ENCODE measurements at regions not wholly inside any gene's neighbourhood (a gene's known extent, or its start where the extent isn't known, plus 50 kb on each side); places are given as distances from the start of the nearest gene placed in this dataset.
A peak's percentile ranks its signal among the peaks of the same experiment; 100 is the strongest.

DNA sequence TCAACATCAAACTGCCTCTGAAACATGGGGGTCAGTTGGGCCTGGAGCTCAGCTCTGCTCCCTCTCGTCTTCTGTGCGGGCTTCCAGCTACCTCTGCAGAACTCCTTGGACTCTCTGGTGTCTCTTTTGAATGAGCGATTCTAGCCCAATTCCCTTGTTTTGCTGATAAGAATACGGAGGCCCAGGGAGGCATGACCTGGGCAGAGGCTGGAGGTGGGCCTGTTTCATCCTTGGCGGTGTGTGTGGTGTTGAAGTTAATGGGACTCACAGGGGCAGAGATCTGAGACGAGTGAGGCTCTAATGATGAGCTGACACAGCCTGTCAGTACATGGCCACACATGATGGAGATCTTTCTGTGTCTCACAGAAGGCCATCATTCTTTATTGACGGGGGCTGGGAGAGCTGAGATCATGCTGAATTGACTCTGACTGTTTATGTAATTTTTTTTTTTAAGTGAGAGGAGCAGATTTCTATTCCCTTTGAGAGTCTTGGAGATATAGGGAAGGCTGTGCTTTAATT is 134.5 kb downstream of the URB2 start:
- DNase-seq: no peak

DNA sequence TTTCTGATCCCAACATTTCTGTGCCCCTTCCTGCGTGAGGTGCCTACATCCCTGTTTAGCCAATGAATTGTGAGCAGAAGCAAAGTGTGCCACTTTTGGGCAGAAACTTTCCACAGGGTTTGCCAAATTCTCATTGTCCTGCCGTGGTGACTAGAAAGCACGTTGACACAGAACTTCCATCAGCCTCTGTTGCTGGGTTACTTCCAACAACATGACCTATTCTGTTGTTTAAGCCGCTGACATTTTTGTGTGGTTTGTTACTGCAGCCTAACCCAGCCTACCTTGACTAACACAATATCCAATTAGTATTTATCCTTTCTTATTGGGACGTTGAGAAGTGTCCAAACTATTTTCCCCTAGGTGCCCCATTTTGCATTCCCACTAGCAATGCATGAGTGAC is 136.8 kb downstream of the URB2 start:
- DNase-seq: no peak

DNA sequence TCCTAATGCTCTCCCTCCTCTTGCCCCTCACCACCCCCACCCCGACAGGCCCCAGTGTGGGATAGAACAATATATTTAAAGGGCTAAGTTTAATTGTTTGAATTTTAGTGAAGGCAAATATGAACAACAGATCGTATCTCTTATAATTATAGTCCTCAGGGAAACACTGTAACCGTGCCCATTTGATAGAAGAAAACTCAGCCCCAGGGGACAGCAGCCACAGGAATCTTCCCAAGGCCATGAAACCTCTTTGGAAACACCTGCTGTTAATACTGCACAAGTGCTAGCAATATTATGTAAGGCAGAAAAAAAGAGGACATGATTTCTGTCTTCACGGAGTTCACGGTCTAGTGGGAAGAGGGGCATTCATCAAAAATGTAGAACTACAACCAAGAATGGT is 142.2 kb downstream of the URB2 start:
- no peak for DNase-seq

GRCh38 chr1:229769006-229769405 is 143.0 kb downstream of the URB2 start:
- no peak for DNase-seq

DNA sequence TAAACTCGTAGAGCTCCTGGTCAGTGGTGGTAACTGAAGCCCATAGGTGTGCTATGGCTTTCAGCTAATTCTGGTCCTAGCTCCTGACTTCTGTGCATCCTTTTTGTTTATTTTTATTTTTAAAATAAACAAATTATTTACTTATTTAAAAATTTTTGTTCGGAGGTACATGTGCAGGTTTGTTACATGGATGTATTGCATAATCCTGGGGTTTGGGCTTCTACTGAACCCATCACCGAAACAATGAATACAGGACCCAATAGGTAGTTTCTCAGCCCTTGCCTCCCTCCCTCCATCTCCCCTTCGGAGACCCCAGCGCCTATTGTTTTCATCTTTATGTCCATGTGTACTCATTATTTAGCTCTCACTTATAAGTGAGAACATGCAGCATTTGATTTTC is 143.8 kb downstream of the URB2 start:
- DNase-seq: no peak

GRCh38 chr1:229778794-229779193 is 152.7 kb downstream of the URB2 start:
- no peak for DNase-seq

DNA sequence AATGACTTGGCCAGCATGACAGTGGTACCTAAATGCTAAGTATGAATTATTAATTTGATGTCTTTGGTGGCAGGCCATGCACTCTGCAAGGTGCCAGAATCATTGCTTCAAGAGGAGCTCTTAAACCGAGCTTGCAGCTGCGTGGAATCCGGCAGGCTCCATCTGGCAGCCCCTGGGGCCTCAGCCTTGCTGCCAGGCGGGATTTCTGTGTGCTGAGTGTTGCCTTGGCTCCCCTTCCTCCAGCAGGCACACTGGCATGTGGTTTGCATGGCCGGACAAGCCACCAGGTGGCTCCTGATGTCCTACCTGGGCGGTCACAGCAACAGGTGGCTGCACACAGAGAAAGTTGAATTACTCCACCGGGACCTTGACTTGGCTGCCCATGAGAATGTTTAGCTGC is 155.4 kb downstream of the URB2 start:
- DNase-seq: peak in 1 of 51 donors; percentile 8

- DNase-seq: no peak
Measured at GRCh38 chr1:229782469-229782868, 156.4 kb downstream of the URB2 start.

- DNase-seq: no peak
Measured at GRCh38 chr1:229784834-229785233, 158.8 kb downstream of the URB2 start.

GRCh38 chr1:229786974-229787610 is 161.0 kb downstream of the URB2 start:
- DNase-seq: no peak

DNA sequence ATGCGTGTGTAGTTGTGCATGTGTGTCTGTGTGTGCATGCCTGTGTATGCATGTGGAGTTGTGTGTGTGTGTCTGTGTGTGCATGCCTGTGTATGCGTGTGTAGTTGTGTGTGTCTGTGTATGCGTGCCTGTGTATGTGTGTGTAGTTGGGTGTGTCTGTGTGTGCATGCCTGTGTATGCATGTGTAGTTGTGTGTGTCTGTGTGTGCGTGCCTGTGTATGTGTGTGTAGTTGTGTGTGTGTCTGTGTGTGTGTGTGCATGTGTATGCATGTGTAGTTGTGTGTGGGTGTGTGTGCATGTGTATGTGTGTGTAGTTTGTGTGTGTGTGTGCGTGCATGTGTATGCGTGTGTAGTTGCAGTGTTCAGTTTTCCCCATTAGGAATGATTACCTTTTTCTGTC is 162.0 kb downstream of the URB2 start:
- DNase-seq: no peak

GRCh38 chr1:229792012-229792975 is 166.2 kb downstream of the URB2 start:
- DNase-seq: no peak

GRCh38 chr1:229793488-229793887 is 167.4 kb downstream of the URB2 start:
- DNase-seq: no peak

DNA sequence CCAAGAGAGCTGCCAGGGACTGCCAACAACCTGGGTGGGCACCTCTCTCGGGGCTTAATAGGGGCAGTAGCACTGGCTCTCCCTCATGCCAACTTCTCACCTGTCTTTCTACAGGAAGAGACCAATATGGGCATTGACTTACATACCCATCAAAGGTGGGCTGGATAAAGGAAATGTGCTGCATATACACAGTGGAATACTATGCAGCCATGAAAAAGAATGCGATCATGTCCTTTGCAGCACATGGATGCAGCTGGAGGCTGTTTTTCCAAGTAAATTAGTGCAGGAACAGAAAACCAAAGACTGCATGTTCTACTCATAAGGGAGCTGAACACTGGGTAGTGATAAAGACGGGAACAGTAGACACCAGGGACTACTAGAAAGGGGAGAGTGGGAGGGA is 172.5 kb downstream of the URB2 start:
- DNase-seq: no peak

DNA sequence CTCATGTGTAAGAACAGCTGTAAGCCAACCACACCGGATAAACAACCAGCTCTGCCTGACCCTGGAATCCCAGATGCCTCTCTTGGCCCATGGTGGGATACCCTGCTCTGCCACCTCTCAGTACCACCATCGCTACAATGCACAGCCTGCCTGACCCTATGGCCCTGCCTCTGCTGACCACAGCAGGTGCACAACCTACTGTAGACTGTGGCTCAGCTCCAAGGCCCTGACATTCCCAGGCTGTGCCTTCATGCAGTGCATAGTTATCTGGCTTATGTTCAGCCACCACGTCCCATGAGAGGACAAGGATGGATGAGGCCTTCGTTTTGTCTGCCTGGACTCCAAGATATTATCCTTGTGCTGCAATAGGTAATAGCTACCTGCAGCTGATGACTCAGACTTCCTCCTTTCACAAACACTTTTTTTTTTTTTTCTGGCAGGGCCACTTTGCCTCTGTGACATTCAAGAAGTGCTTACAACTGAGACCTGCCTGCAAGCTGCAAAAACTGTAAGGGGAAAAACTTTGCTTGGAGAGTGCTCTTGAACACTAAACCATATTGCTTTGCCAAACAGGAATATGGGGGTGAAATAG is 177.7 kb downstream of the URB2 start:
- no peak for DNase-seq

- DNase-seq: no peak
Measured at GRCh38 chr1:229808272-229808671, 182.2 kb downstream of the URB2 start.

- DNase-seq: no peak
Measured at GRCh38 chr1:229810140-229810539, 184.1 kb downstream of the URB2 start.

DNA sequence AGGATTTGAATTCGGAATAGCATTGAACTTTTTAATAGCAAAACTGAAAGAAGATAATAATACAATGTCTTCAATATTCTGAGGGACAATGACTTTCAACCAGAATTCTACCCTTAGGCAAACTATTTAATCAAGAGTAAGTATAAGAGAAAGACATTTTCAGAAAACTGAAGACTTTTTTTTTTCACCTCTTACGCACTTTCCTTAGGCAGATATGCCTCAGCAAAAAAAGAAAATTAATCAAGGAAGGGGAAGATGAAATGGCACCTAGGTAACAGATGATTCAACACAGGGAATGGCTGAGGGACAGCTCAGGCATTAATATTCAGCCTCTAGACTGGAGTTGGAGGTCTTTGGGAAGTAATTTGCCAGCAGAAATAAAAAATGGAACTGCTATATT is 184.9 kb downstream of the URB2 start:
- no peak for DNase-seq

- DNase-seq: no peak
Measured at GRCh38 chr1:229812148-229812547, 186.1 kb downstream of the URB2 start.

GRCh38 chr1:229812693-229813092 is 186.6 kb downstream of the URB2 start:
- no peak for DNase-seq

DNA sequence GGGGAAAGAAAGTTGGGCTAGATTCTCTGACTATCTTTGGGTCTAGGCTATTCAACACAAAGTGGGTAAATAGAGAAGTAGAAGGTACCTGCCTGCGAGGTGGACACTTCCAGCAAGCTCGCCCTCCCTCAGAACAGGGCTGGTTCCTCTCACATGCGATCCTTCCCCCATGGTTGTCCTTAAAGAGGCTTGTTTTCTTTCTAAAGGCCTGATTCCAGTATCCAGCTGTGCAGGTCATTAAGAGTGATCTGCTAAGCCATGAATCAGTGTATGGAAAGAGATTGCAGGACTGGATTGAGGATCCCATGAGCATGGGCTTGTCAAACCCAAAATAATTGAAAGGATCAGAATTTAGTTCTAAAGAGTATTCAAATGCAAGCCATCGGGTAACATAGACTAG is 189.0 kb downstream of the URB2 start:
- DNase-seq: no peak

DNA sequence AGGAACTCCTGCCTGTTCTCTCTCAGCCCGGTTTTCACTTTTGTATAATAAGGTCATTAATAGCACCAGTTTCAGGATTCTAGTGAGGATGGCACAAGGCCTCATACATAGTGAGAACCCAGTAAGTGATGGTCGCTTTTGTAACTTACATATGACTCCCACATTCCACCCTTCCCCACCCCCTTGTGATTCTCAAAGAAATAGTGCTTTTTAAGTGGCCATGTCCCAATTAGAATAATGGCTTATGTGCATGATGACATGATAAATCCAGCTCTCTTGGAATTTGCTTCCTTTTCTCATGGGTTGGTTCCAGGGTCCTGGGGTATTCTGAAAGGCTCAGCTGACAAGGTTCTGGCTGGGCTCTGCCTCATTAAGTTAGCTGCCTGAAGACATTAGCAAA is 189.9 kb downstream of the URB2 start:
- no peak for DNase-seq
